ENCODE measurements at regions not wholly inside any gene's neighbourhood (a gene's known extent, or its start where the extent isn't known, plus 50 kb on each side); places are given as distances from the start of the nearest gene placed in this dataset.
A peak's percentile ranks its signal among the peaks of the same experiment; 100 is the strongest.

GRCh38 chr2:12807907-12808810, 91.4 kb downstream of the TRIB2 start:
- peak overlapping the region; percentile 23 for H2AFZ ChIP-seq (ENCODE audit: low read depth, low read length)
- no peak overlapping the region for H3K9ac ChIP-seq (replicated peaks; ENCODE audit: extremely low read depth, insufficient read depth, low read length)
- intact Hi-C loops (cut with micrococcal nuclease) (no loop called here), dilution Hi-C loops (cut with MboI; ENCODE audit: extremely low pct_ligation_motif_present, low sequenced_read_pairs) (no loop called here)
- POLR2A ChIA-PET = no interaction called here
- H3K79me2 ChIP-seq (ENCODE audit: control insufficient read depth, insufficient read depth, low read length) = no peaks in the 10 kb centered on the region
- TF ChIP-seq JUN (IDR thresholded peaks at IDR 0.05; ENCODE audit: borderline replicate concordance, insufficient read depth, insufficient read length, low read depth) = no peak
- no peak for TF ChIP-seq POLR2AphosphoS5 (IDR thresholded peaks at IDR 0.05; ENCODE audit: insufficient read depth, low read depth, low read length)
- no peak for TF ChIP-seq FOS (IDR thresholded peaks at IDR 0.05; ENCODE audit: borderline replicate concordance, insufficient read depth, low read length)
- TF ChIP-seq GATA2 (IDR thresholded peaks at IDR 0.05; ENCODE audit: insufficient read depth, insufficient read length, low read depth, low read length) = no peak
- TF ChIP-seq MAX (IDR thresholded peaks at IDR 0.05; ENCODE audit: insufficient read depth, insufficient read length) = no peak
- no peak for TF ChIP-seq CTCF (IDR thresholded peaks at IDR 0.05; ENCODE audit: extremely low read depth in 1 of 2, insufficient read depth in 1 of 2, low read depth in 1 of 2, low read length in 2 of 2)
- no peak for TF ChIP-seq EZH2 (IDR thresholded peaks at IDR 0.05; ENCODE audit: borderline replicate concordance, low read depth, low read length, severe bottlenecking)
- TF ChIP-seq MYC (IDR thresholded peaks at IDR 0.05; ENCODE audit: low read depth, low read length) = no peak
- TF ChIP-seq POLR2A (IDR thresholded peaks at IDR 0.05; ENCODE audit: low read depth, low read length) = no peak
- DNase-seq (ENCODE audit: low read depth, low spot score) (peak; percentile 31), FAIRE-seq (no peak)
- BruUV-seq (replicated peaks) = no TSS peak
- no peaks in the 10 kb centered on the region for H3K9me3 ChIP-seq (replicated peaks; ENCODE audit: control insufficient read depth, insufficient read depth, low read length)
- H3K9me1 ChIP-seq (replicated peaks; ENCODE audit: control insufficient read depth, extremely low read depth, insufficient read depth, low read length) = no peaks in the 10 kb centered on the region
- no peak overlapping the region for H3K4me2 ChIP-seq (ENCODE audit: insufficient read depth, low read length)
- H3K4me1 ChIP-seq (ENCODE audit: control insufficient read depth, extremely low read depth, insufficient read depth, low read length) = peaks cover 14% of the 10 kb centered on the region
- CTCF ChIA-PET = interaction anchor here (0.8 to 2.1 kb wide), 4 partner anchors 7 to 67 kb away, joined by 3 to 11 read pairs (median 4); no protein-coding TSS in a partner anchor
- no peaks in the 10 kb centered on the region for H3K27me3 ChIP-seq (ENCODE audit: control insufficient read depth in 2 of 2, insufficient read depth in 2 of 2, low read length in 2 of 2)
- H3K4me3 ChIP-seq (replicated peaks in 1 of 3; ENCODE audit: insufficient read depth in 1 of 3, low read depth in 1 of 3, low read length in 3 of 3) = no peak overlapping the region
- no peaks in the 10 kb centered on the region for H3K36me3 ChIP-seq (ENCODE audit: control insufficient read depth in 2 of 2, extremely low read depth in 1 of 2, insufficient read depth in 2 of 2, low read length in 2 of 2)
- no peak overlapping the region for H3K27ac ChIP-seq (ENCODE audit: insufficient read depth, low read depth, low read length)
- no peaks in the 10 kb centered on the region for H4K20me1 ChIP-seq (replicated peaks; ENCODE audit: control insufficient read depth, extremely low read depth, insufficient read depth, low read length)

Data from endothelial cell of umbilical vein (primary cell).